GM19328 (cell line): ENCODE measurements at regions not wholly inside any gene's neighbourhood (a gene's known extent, or its start where the extent isn't known, plus 50 kb on each side); places are given as distances from the start of the nearest gene placed in this dataset.
"Not testable (repeated sequence)": the region's sequence is repeated elsewhere in the genome, so short reads cannot be mapped to it uniquely, and the experiment has no call there.

Experiments
- ATAC-seq: cut with Tn5 transposase; IDR thresholded peaks from one replicate; pipeline ENCODE4 v1.9.1; 2021; ENCODE audit warnings: mild to moderate bottlenecking, moderate library complexity; ENCODE audit not compliant: unreplicated experiment

- ATAC-seq, result no peak
These were observed 66.6 kb downstream of the LACC1 start for GRCh38 chr13:43946281-43946680.

GRCh38 chr13:43947897-43948458 lies 68.3 kb downstream of the LACC1 start:
- no peak for ATAC-seq

- no peak for ATAC-seq
These were observed 73.7 kb downstream of the LACC1 start for GRCh38 chr13:43953370-43953769.

- not testable (repeated sequence) for ATAC-seq
These were observed 77.3 kb downstream of the LACC1 start for GRCh38 chr13:43956975-43957374.

- no peak for ATAC-seq
These were observed 79.6 kb downstream of the LACC1 start for GRCh38 chr13:43959291-43959690.

- ATAC-seq, result no peak
These were observed 82.2 kb downstream of the LACC1 start for GRCh38 chr13:43961909-43962308.

GRCh38 chr13:43963726-43964125 lies 84.0 kb downstream of the LACC1 start:
- ATAC-seq, result no peak

GRCh38 chr13:43964698-43965458 lies 85.2 kb downstream of the LACC1 start:
- no peak for ATAC-seq

- ATAC-seq, result no peak
These were observed 85.7 kb downstream of the LACC1 start for GRCh38 chr13:43965459-43965845.

- not testable (repeated sequence) for ATAC-seq
These were observed 88.7 kb downstream of the LACC1 start for GRCh38 chr13:43968251-43968942.

- not testable (repeated sequence) for ATAC-seq
These were observed 89.4 kb downstream of the LACC1 start for GRCh38 chr13:43968943-43969690.

GRCh38 chr13:43969919-43970318 lies 90.2 kb downstream of the LACC1 start:
- not testable (repeated sequence) for ATAC-seq

GRCh38 chr13:43970520-43971242 lies 91.0 kb downstream of the LACC1 start:
- ATAC-seq, result not testable (repeated sequence)

GRCh38 chr13:43971324-43971723 lies 91.6 kb downstream of the LACC1 start:
- not testable (repeated sequence) for ATAC-seq

GRCh38 chr13:43977911-43978310 lies 98.2 kb downstream of the LACC1 start:
- ATAC-seq, result no peak

GRCh38 chr13:43978688-43979087 lies 99.0 kb downstream of the LACC1 start:
- ATAC-seq, result no peak

GRCh38 chr13:43979492-43979891 lies 99.8 kb downstream of the LACC1 start:
- ATAC-seq, result no peak

- no peak for ATAC-seq
These were observed 100.9 kb downstream of the LACC1 start for GRCh38 chr13:43980587-43980986.

- ATAC-seq, result no peak
These were observed 101.4 kb downstream of the LACC1 start for GRCh38 chr13:43981091-43981490.

- ATAC-seq, result no peak
These were observed 102.0 kb downstream of the LACC1 start for GRCh38 chr13:43981512-43982301.
